NCI-H146 (cell line): ENCODE measurements at regions not wholly inside any gene's neighbourhood (a gene's known extent, or its start where the extent isn't known, plus 50 kb on each side); places are given as distances from the start of the nearest gene placed in this dataset.

Experiments used
- DNase-seq: peaks from one replicate; lab custom pipeline; 2025; lab: John Stamatoyannopoulos, UW

DNA sequence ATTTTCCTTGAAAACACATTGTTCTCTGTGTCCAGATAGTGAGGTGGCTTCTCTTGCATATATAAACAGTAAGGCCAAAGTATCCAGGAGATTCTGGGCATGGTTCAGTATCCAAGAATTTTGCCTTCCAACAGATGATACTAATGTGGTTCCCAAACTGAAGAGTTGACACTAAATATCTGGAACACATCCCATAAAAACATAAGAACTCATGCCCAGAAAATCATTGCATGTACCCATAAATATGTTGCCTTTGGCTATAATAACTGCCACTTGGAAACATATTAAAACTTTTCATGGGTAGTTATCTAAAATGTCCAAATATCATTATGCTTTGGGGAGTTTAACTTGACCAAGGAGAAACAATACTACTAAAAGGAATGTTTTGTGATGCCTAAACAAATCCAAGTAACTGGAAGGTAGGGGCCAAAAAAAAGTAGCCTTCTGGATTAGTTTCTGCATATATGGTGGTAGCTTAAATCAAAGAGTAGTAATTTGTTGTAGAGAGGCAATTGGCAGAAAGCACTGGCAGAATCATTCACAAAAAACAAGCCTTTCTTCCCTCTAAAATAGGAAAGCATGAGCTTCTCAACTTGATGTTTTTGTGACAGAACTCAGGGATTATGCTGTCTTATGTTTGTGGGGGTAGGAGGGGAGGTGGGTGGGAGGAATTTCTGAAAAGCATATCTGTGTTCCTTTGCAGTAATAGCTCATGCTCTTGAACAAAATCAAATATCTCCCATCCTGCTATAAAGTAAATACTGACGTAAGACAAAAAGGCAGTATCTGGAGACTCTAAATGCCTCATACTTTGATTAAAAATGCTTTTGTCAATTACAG lies 753.9 kb downstream of the TUSC7 start:
- no peak for DNase-seq

GRCh38 chr3:117471831-117472230 lies 762.3 kb downstream of the TUSC7 start:
- no peak for DNase-seq

DNA sequence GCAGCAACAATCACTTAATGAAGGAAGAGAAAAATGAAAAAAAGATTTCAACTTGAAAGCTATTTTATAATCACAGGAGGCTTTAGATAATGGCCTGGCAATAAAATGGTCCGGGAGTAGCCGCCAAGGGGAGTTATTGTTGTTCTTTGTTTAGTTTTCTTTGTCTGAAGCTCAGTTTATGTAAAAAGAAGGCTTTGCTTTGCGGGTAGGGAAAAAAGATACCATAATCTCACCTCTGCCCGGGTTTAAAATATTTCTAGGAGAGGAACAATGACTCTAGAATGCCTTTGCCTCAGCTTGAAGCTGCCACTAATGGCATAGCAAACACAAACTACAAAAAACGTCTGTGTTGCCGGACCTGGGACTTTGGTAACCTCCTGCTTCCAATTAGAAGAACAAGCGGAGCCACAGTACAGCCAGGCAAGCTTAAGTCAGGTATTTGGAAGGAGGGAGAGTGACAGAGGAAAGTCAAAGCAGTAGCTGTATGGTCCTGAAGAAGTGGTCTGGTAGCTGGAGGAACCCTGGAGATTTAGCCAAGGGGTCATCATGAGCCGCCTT lies 764.5 kb downstream of the TUSC7 start:
- peak; percentile 95 for DNase-seq

DNA sequence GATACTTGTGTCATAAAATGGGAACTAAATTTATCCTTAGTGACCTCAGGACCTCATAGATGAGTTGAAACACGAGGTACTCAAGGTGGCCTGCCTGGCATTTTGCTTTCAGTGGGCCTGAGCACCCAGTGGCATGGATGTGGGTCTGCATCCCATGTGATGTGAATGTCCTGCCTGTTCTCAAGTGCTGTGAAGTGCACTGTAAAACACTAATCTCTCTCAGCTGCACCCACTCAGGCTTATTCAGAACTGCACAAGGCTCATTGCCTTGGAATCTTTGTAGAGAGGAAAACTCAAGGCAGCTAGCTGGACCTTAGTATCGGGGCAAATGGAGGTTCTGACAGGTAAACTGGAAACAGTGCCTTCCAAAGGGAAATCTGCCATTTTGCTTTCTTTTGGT lies 767.0 kb downstream of the TUSC7 start:
- no peak for DNase-seq

DNA sequence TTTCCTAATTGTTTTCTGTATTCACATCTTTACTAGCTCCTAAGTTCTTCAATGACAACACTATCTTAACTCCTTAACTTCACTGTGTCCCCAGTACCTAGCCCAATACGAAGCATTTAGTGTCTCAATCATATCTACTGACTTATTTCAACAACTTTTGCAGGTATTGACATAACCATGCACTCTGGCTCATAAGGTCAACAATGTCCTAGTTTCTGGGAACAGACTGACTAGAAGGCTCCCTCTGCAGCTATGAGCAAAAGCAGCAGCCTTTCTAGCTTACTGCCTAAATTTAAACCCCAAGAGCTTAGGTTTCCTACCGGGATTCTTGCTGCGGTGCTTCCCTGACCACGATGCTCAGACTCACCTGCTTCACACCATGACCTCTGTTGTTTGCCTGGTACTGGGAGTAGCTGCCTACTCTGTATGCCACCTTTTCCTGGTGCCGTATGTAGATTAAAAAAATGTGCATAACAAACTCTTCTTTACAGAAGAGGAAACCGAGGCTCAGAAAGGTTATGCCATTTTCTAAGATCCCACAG lies 767.7 kb downstream of the TUSC7 start:
- no peak for DNase-seq

DNA sequence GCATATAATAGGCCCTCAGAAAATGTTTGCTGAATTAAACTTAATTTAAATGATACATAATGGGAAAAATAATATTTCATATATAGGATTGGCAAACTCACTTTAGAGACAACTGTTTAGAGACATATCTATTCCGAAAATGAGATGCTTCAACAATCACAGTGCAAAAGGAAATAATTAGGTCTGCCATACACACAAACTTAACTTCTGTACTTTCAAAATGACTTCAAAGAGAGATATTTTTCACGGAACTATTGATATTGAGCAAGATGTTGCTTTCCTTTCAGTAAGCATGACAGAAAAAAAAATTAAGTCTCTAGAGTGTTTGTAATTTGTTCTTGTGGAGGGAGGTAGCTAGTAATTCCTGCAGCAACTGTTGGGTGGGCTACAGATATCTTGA lies 769.5 kb downstream of the TUSC7 start:
- no peak for DNase-seq

DNA sequence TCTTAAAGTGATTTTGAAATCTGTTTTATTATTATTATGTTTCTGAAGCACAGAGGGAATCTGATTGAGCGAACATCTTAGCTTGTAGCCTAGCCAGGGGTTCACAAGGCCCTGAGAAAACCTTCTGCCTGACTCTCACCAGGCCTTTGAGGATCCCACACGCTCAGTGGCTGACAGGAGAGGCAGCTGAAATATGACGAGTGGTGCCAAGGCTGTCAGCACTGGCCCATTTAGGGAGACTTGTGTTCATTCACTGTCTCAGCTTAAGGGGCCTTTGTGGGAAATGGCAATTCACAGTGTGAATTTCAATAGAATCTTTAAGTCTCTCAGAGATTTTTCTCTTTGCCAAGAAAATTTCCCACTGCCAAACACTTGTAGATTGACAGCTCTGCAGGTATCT lies 770.9 kb downstream of the TUSC7 start:
- no peak for DNase-seq

DNA sequence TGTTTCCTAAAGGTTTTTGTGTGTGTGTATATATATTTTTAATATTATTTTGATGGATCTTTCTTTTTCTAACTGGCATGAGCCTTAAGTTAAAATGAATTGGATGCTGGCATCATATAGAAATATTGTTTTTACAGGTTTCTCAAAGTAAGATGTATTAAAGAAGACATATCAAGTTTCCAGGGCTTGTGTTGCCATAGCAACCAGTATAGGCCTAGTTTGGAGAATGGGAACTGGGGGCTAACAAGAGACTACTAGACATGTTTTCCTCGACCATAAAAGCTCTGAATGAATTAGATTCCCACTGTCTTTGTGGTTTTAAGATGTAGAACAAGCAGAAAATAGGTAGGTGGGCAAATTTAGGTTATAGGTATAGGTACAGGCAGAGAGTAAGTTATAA lies 771.4 kb downstream of the TUSC7 start:
- DNase-seq, result peak; percentile 18

DNA sequence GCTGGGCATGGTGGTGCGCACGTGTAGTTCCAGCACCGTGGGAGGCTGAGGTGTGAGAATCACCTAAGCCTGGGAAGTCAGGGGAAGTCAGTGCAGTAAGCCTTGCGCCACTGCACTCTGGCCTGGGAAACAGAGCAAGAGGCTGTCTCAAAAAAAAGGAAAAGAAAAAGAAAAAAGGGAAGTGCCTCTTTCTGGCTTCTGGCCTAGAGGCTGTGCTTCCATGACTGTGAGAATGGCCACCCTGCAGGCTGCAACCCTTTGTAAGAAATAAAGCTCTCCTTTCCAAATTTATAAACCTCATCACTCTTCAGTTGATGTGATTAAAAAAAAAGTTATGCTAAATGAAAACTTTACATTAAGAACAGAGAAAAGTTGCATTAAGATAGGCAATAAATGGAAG lies 774.3 kb downstream of the TUSC7 start:
- no peak for DNase-seq

- DNase-seq, result no peak
Observed at GRCh38 chr3:117485841-117486240, 776.3 kb downstream of the TUSC7 start.

DNA sequence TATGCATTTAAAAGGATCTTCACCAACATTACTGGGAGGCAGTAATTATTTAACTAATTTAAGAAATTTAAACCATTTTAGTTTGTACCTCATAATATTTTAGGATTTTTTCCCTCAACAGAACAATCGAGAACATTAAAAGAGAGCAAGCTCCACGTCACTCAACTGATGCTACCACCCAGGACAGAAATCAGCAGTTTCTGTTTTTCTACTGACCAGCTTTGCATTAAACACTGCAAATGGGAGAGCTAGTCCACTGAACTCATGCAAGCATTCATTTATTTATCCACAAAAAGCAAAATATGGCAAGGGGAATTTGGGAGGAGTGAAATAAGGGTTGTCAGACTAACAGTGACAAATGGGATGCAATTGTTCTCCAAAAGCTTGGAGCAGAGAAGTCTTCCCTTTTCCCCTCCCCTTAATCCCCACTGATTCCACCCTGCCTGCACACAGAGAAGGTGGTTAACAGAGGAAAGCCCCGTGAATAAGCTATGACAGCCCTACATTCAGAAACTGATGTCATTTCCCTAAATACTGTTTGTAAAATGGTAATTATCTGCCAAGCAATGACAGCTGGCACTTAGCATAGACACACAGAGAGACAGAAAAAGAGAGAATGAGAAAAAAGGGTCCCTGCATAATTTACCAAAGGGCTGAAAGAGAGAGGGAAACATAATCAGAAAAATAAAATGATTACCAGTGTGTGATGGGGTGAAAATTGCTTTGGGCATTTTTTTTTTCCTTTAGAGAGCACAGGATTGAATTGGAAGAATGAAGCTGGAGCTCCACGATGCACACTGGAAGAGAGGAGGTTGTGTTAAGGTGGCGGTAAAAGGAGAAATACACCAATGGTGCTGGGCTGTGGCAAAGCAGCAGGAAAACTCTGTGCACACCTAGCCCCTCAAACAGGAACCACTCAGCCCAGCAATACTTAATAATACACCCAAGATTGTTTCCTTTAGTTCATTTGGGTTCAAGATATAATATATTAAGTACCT lies 777.4 kb downstream of the TUSC7 start:
- peak; percentile 92 for DNase-seq

DNA sequence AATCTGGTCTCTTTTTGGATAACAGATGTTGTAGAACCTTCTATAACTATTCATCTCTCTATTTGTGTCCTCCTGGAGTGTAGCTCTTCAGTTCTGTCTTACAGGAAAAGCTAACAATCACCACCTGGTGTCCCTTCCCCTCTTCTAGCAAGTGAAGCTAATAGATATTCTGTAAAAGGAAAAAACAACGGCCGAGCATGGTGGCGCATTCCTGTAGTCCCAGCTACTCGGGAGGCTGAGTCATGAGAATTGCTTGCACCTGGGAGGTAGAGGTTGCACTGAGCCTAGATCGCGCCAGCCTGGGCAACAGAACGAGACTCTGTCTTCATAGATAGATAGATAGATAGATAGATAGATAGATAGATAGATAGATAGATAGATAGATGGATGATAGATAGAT lies 779.4 kb downstream of the TUSC7 start:
- no peak for DNase-seq

GRCh38 chr3:117489663-117490079 lies 780.1 kb downstream of the TUSC7 start:
- no peak for DNase-seq

GRCh38 chr3:117490716-117491115 lies 781.1 kb downstream of the TUSC7 start:
- no peak for DNase-seq

DNA sequence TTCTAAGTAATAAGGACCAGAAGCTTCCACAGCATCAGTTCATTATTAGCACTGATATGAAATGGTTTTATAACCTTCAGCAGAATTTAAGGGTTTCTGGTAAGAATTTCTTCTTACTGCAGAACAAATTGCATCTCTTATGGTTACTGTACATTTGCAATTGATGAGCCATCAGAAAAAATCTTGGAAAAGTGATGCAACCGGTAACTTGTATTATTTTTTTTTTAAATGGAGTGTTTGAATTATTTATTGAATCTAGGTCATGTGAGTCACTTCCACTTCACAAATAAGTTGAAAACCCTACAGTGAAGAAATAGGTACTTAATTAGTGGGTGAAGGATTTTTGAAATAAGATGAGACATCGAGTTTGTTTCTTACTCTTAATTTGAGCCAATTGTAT lies 786.0 kb downstream of the TUSC7 start:
- DNase-seq, result no peak

DNA sequence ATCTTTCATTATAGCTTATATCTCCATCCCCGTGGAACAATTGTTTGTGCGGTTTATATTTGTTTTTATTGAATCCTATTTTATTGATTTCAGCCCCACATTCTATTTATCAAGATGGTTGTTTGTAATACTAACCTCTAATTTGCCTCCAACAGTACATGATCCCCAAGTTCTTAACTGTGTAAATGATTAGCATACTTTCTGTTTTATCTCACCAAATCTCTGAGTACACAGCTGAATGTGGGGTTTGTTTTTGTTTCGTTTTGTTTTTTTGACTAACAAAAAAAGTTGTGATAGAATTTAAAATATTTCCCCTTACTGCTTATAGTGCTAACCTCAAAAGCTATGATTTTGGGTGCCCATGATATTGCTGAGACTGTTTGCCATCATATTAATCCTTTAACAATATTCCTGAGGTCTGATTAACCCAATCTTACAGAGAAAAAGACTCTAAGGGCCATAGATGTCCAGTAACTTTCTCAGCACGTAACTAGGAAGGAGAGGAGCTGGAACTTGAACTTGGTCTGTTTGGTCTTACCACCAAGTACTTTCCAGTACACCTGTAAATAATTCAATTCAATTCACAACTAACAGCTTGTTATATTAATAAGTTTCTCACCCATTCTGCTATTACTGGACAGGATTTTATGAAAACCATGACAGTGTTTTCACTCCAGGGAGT lies 789.8 kb downstream of the TUSC7 start:
- peak; percentile 13 for DNase-seq

DNA sequence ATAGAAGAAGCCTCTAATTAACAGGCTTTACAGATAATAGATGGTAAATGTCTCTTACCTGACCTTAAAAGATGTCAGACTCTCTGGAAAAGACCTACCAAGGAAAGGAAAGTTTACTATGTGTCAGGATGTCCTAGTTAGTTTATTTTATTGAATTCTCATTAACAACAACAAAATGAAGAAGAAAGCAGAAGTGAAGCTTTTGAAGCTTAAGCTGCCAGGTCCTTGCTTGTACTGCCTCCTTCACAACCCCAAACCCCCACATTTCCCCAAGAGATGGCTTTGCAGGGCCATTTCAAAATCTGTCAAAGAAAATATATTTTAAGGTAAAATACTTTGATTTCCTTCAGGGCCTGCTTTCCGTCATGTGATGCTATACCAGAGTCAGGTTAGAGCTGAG lies 798.4 kb downstream of the TUSC7 start:
- DNase-seq, result no peak

- DNase-seq, result no peak
Observed at GRCh38 chr3:117509858-117510257, 800.3 kb downstream of the TUSC7 start.

GRCh38 chr3:117510396-117510795 lies 800.8 kb downstream of the TUSC7 start:
- no peak for DNase-seq

DNA sequence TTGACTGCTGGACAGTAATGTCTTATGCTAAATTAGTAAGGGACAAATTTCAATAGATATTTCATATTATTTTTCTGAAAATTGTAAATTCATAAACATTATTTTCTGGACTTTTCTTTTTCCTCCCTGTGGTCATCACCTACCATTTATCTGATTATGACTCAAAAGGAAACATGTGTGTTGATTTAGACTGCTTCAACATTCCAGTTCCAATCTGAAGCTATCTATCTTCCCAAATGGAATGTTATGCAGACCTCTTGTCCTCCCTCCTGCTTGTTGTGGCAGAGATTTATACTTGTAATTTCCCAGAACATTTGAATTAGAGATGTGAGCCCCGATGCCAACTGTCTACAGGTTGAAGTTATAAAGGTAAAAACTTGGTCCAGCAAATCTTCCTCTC lies 803.4 kb downstream of the TUSC7 start:
- no peak for DNase-seq

- no peak for DNase-seq
Observed at GRCh38 chr3:117515309-117515708, 805.7 kb downstream of the TUSC7 start.

- DNase-seq, result no peak
Observed at GRCh38 chr3:117518364-117518763, 808.8 kb downstream of the TUSC7 start.
